ENCODE measurements at regions not wholly inside any gene's neighbourhood (a gene's known extent, or its start where the extent isn't known, plus 50 kb on each side); places are given as distances from the start of the nearest gene placed in this dataset.

DNA sequence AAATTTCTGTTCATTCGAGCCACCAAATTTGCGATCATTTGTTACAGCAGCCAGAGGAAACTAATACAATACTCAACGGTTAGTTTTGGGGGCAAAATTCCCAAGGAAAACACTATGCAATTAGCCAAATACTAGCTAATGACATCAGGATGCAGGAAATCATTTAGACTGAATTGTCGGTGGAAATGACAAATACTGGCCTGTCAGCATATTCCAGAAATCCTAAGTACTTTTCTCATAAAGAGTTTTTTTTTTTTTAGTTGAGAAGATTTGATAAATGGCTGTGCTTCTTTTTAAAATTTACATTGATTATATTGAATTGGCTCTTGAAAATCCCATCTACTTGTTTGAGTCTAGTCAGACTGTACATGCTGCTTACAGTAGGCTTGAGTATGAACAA, 410.1 kb downstream of the SUCLG1 start:
- no peak for DNase-seq
- TF ChIP-seq, protein P1, sequence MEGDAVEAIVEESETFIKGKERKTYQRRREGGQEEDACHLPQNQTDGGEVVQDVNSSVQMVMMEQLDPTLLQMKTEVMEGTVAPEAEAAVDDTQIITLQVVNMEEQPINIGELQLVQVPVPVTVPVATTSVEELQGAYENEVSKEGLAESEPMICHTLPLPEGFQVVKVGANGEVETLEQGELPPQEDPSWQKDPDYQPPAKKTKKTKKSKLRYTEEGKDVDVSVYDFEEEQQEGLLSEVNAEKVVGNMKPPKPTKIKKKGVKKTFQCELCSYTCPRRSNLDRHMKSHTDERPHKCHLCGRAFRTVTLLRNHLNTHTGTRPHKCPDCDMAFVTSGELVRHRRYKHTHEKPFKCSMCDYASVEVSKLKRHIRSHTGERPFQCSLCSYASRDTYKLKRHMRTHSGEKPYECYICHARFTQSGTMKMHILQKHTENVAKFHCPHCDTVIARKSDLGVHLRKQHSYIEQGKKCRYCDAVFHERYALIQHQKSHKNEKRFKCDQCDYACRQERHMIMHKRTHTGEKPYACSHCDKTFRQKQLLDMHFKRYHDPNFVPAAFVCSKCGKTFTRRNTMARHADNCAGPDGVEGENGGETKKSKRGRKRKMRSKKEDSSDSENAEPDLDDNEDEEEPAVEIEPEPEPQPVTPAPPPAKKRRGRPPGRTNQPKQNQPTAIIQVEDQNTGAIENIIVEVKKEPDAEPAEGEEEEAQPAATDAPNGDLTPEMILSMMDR (IDR thresholded peaks at IDR 0.05; ENCODE audit: low read depth, low read length) = no peak
- no peaks in the 10 kb centered on the region for H3K36me3 ChIP-seq

DNA sequence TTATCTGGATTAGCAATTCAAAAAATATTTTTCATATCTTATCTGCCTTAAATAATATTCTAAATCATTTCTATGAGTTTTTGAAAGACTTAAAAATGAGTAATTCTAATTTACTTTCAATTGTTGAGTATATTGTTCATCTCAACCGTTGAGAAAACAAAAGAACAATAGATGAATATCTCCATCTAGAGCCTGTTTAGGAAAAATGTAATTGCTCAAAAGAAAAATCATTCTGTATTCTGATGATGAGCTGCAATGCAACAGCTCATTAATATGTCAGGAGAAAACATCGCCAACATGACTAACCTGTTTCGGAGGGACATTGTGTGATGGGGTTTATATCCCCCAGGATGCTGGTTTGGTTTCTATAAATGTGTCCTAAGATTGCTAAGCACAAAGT, 417.6 kb downstream of the SUCLG1 start:
- DNase-seq = no peak
- no peaks in the 10 kb centered on the region for H3K4me1 ChIP-seq
- H3K27me3 ChIP-seq = no peaks in the 10 kb centered on the region
- H3K36me3 ChIP-seq = no peaks in the 10 kb centered on the region
- TF ChIP-seq, protein P1 (IDR thresholded peaks at IDR 0.05; ENCODE audit: low read depth, low read length) = no peak
- H3K9me3 ChIP-seq = no peaks in the 10 kb centered on the region
- H3K4me3 ChIP-seq (ENCODE audit: low read depth, low read length) = no peak overlapping the region

More for the DNA sequence above, 410.1 kb downstream of the SUCLG1 start:
- Histone ChIP-seq H3K4me1 (no peaks in the 10 kb centered on the region), H3K4me3 (ENCODE audit: low read depth, low read length) (no peak overlapping the region), H3K9me3 (no peaks in the 10 kb centered on the region), H3K27me3 (no peaks in the 10 kb centered on the region)

DNA sequence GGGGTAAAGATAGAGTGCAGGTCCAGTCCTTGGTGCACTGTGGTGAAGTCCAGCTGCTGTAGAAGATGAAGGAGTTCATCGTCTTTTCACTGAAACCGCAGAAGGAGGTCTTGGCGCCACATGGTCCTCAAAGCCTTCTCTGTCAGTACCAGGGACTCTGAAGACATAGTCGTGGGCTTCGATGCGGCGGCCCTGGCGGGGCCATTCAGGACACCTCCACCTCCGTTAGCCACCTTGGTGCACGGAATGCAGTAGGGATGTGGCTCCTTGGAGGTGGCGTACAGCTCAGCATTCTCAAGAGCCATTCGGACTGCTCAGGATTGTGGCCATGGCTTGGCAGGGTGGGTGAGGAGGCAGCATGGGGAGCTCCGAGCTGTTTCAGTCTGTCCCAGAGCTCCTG, 418.8 kb downstream of the SUCLG1 start:
- H3K27me3 ChIP-seq = no peaks in the 10 kb centered on the region
- H3K4me1 ChIP-seq = no peaks in the 10 kb centered on the region
- no peak overlapping the region for H3K4me3 ChIP-seq (ENCODE audit: low read depth, low read length)
- no peaks in the 10 kb centered on the region for H3K36me3 ChIP-seq
- TF ChIP-seq, protein P1 (IDR thresholded peaks at IDR 0.05; ENCODE audit: low read depth, low read length) = no peak
- H3K9me3 ChIP-seq = no peaks in the 10 kb centered on the region
- no peak for DNase-seq

DNA sequence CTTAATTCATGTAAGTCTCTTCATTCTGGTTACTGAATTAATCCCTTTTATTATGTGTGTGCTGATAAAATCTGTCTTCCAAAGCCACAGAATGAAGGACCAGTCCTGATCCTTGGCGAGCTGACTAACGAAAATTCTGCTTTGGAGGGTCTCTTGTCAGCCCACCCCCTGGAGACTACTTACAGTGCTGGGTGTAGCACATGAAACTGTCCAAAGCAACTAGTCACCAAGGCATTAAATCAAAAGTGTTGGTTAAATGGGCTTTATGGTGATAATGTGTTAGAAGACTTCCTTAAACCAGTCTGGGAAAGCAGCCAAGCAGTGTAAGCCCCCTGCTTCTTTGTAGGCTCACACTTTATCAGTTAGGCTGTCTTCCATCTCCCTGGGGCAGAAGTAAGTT, 420.2 kb downstream of the SUCLG1 start:
- no peak for DNase-seq
- H3K27me3 ChIP-seq = no peaks in the 10 kb centered on the region
- TF ChIP-seq, protein P1 (IDR thresholded peaks at IDR 0.05; ENCODE audit: low read depth, low read length) = no peak

DNA sequence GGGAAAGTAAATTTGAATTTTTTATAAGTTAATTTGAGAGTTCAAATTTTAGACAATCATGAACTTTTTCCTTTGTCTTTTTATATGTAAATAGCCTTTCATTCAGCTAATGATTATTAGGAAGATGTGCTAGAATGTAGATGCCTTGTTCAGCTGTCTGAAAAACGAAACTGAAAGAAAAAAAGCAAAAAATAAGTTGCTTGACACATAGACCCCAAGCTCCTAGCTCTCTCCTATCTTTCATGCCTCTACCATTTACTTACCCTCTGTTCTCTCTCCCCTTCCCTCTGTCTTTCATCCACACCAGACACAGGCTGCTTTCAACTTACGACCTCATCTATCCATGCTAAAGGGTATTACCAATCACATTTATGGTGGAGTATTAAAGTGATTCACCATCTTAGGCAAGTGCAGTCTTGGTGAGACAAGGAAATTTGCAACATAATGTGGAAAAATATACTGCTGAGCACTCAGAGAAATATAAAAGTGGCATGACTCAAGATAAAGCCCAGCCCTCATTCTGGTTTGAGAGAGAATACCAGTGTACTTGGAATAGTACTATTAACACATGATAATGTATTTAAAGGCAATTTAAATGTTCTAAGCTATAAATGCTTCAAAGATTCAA, 425.6 kb downstream of the SUCLG1 start:
- H3K27me3 ChIP-seq = no peaks in the 10 kb centered on the region
- no peaks in the 10 kb centered on the region for H3K36me3 ChIP-seq
- TF ChIP-seq, protein P1 (IDR thresholded peaks at IDR 0.05; ENCODE audit: low read depth, low read length) = no peak
- H3K4me3 ChIP-seq (ENCODE audit: low read depth, low read length) = no peak overlapping the region
- no peaks in the 10 kb centered on the region for H3K4me1 ChIP-seq
- DNase-seq = no peak
- H3K9me3 ChIP-seq = no peaks in the 10 kb centered on the region

More for the DNA sequence above, 420.2 kb downstream of the SUCLG1 start:
- H3K4me1 ChIP-seq = no peaks in the 10 kb centered on the region
- no peaks in the 10 kb centered on the region for H3K36me3 ChIP-seq
- no peak overlapping the region for H3K4me3 ChIP-seq (ENCODE audit: low read depth, low read length)
- H3K9me3 ChIP-seq = no peaks in the 10 kb centered on the region

DNA sequence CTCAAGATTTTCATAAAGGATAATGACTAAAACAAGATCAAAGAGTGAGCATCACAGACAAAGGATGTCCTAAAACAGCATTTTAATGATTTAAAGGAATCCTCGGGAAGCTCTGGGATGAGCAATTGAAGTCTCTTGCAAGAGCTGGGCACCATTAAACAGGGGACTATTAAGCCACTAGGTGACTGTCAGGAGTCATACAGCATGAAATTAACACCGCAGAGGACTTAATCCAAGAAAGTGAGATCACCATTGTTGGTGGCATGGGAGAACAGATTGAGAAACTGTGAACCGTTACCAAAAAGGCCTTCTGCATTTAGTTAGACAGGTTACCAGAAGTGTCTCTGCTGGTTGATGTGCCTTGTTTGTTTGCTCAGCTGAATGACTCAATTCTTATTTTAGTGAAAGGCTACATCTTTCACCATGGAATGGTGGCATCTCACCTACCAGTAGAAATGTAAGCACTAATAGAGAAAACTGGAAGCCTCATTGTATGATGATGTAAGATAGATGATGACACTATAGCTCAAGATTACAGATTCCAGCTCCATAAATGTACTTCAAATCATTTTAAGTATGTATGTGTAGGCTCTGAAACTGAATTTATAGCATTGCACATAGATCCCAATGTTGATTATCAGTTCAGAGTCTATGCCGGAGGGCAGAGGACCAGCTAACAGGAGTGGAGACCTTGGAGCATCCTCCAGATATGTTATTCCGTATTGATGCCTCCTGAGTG, 427.6 kb downstream of the SUCLG1 start:
- TF ChIP-seq, protein P1 (IDR thresholded peaks at IDR 0.05; ENCODE audit: low read depth, low read length) = no peak
- no peaks in the 10 kb centered on the region for H3K4me1 ChIP-seq
- H3K4me3 ChIP-seq (ENCODE audit: low read depth, low read length) = no peak overlapping the region
- no peaks in the 10 kb centered on the region for H3K27me3 ChIP-seq
- no peak for DNase-seq
- no peaks in the 10 kb centered on the region for H3K36me3 ChIP-seq
- H3K9me3 ChIP-seq = no peaks in the 10 kb centered on the region
